ENCODE measurements at regions not wholly inside any gene's neighbourhood (a gene's known extent, or its start where the extent isn't known, plus 50 kb on each side); places are given as distances from the start of the nearest gene placed in this dataset.

- no peak for DNase-seq (ENCODE audit: low read depth)
Observed at GRCh38 chr7:85488406-85488805, 301.6 kb upstream of the SEMA3D start.

- peak; percentile 70 for DNase-seq (ENCODE audit: low read depth)
Observed at GRCh38 chr7:85483177-85483576, 296.3 kb upstream of the SEMA3D start.

GRCh38 chr7:85480666-85481065 is 293.8 kb upstream of the SEMA3D start:
- no peak for DNase-seq (ENCODE audit: low read depth)

- no peak for DNase-seq (ENCODE audit: low read depth)
Observed at GRCh38 chr7:85479918-85480643, 293.2 kb upstream of the SEMA3D start.

GRCh38 chr7:85478530-85478929 is 291.7 kb upstream of the SEMA3D start:
- no peak for DNase-seq (ENCODE audit: low read depth)

DNA sequence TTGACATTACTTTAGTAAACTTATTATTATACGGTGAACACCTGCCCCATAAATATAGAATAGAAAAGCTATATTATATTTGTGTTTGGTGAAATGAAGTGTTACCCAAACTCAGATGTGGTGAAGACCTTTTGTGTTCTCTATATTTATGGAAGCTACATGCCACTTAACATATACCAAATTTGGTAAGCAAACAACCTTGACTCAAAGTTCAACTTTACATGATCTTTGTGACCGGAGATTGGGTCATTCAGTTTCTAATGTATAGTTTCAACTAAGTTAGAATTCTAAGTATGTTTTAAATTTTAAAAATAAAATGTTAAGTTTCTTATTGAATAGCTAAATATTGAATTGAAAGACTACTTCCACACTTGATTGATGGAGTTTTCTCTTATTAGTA is 288.6 kb upstream of the SEMA3D start:
- no peak for DNase-seq (ENCODE audit: low read depth)

DNA sequence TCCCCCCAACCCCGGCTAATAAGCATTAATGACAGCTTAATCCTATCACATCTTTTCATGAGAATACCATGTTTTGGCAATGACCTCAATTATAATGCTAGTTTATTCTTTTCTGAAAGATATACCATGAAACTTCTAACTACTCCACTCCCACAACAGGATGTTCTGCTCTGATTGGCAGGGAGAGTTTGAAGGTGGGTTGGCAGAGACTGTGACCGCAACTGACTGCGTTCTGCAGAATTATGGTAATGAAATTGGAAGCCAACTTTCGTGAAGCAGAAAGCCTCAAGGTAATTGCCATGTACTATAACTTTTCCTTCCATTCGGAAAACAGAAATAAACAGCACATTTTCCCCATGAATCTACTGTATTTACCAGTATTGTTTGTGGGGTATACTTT is 288.2 kb upstream of the SEMA3D start:
- DNase-seq (ENCODE audit: low read depth) = no peak

DNA sequence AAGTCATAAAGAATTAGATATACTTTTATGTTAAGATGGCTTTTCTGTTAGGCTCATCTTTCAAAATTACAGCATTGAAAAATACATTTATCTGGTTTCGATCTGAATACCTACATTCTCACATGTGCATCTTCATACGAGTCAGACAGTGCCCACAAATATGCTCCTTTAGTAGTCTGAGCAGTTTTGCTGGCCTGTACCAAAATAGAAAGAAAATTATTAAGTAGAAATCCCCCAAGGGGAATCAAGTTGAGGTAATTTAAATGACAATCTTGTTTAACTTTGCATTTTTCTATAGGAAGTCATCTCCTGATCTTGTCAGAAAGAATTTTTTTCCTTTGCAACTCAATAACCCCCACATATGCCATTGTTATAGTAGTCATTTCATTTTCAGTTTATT is 287.4 kb upstream of the SEMA3D start:
- DNase-seq (ENCODE audit: low read depth) = no peak

- peak; percentile 72 for DNase-seq (ENCODE audit: low read depth)
Observed at GRCh38 chr7:85471740-85472139, 284.9 kb upstream of the SEMA3D start.

- no peak for DNase-seq (ENCODE audit: low read depth)
Observed at GRCh38 chr7:85471307-85471706, 284.5 kb upstream of the SEMA3D start.

DNA sequence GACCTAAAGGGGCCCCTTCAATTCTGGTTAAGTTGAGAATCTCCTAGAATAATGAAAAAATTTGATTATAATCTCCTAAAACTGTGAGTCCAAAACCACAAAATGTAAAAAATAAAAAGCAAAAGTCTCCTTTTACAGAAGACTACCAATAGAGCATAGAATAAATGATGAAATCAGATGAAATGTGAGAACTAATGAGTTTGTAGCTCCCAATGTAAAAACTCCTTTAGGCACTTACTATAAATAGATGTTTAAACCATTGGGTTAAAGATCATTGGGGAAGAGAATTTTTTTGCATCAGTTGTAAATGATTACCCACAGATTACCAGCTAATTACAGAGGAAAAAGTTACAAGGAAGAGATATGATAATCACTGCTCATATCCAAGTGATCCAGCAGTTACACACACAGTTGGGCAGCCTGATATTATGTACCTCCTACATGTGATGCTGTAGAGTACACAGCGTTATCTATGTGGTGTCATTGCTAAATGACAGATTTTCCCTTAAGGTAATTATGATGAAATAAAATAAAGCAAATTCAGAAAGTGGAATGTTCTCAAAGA is 282.7 kb upstream of the SEMA3D start:
- peak; percentile 11 for DNase-seq (ENCODE audit: low read depth)

- DNase-seq (ENCODE audit: low read depth) = no peak
Observed at GRCh38 chr7:85464042-85464651, 277.3 kb upstream of the SEMA3D start.

- DNase-seq (ENCODE audit: low read depth) = no peak
Observed at GRCh38 chr7:85462671-85463070, 275.8 kb upstream of the SEMA3D start.

GRCh38 chr7:85457911-85458310 is 271.1 kb upstream of the SEMA3D start:
- peak; percentile 81 for DNase-seq (ENCODE audit: low read depth)

DNA sequence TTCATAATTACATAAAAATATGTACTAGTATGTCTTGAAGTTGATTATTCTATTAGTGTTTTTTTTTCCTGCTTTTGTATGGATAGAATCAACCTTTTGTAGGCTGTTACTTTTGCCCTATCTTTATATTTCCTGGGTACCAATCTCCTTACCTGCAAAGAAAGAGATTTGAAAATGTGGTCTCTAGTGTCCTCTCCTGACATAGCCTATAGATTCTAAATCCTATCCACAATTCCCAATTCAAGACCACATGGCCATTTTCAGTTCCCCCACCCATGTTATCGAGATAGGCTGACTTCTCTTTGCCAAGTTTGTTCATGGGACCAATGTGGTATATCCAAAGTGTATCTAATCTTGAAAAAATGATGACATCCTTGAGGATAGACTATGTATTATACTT is 269.4 kb upstream of the SEMA3D start:
- DNase-seq (ENCODE audit: low read depth) = no peak

DNA sequence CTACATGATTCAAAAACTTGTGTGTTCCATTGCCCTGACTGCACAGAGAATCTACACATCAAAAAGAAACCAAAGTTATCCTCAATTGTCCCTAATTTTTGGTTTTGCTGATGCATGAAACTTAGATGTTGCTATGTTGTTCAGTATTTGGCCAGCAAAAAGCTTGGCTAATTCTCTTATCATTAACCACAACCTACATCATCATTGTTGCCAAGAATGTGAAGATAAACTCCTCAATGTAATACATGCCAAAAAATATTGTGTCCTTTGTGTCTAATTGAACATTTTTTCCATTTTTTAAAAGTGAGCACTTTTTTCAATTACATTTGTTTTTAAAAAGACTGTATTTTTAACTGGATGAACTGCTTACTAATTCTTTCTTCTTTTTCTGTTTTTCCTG is 268.0 kb upstream of the SEMA3D start:
- DNase-seq (ENCODE audit: low read depth) = peak; percentile 62

- peak; percentile 49 for DNase-seq (ENCODE audit: low read depth)
Observed at GRCh38 chr7:85452674-85453073, 265.8 kb upstream of the SEMA3D start.

- DNase-seq (ENCODE audit: low read depth) = no peak
Observed at GRCh38 chr7:85449478-85449877, 262.6 kb upstream of the SEMA3D start.

DNA sequence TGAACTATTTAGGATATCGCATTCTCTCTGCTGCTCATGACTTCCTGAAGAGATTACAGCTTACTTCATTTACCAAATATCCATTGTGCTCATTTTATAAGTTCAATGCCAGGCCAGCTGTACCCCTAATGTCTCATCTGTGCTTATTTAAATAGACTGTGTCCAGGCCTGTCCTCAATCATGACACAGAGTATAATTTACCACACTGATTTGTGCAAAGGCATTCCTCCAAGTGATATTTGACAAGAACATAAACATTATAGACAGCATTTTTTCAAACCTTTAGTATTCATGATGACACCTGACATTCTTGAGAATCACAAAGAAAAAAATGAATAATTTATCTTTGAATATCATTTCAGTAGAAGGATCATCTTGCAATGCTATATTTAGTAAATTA is 260.1 kb upstream of the SEMA3D start:
- DNase-seq (ENCODE audit: low read depth) = no peak

DNA sequence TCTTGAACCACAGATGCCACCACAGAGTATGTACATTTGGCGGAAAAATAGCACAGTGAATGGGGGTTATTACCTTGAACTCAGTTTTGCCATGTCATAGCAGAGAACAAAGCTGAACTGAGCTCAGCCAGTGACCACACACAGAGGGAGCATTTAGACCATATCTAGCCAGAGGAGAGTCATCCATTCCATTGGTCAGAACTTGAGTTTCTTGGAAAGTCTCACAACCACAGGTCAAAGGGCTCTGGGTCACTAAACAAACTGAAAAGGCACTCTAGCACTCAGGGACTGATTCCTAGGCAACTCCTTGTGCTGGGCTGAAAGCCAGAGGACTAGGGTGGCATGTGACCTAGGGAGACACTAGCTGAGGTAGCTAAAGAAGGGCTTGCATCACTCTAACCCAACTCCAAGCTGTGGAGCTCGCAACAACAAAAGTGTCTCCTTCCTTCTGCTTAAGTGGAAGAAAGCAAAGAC is 239.7 kb upstream of the SEMA3D start:
- DNase-seq (ENCODE audit: low read depth) = peak; percentile 18

- no peak for DNase-seq (ENCODE audit: low read depth)
Observed at GRCh38 chr7:85424298-85424697, 237.4 kb upstream of the SEMA3D start.

- DNase-seq (ENCODE audit: low read depth) = no peak
Observed at GRCh38 chr7:85423209-85423895, 236.5 kb upstream of the SEMA3D start.

GRCh38 chr7:85415743-85416142 is 228.9 kb upstream of the SEMA3D start:
- no peak for DNase-seq (ENCODE audit: low read depth)

Measured in amniotic epithelial cell (primary cell).